ENCODE measurements at regions not wholly inside any gene's neighbourhood (a gene's known extent, or its start where the extent isn't known, plus 50 kb on each side); places are given as distances from the start of the nearest gene placed in this dataset.
"Not testable (repeated sequence)": the region's sequence is repeated elsewhere in the genome, so short reads cannot be mapped to it uniquely, and the experiment has no call there.

GRCh38 chr4:149915735-149916134, 100.1 kb upstream of the IQCM start:
- not testable (repeated sequence) for DNase-seq (ENCODE audit: extremely low read depth in 1 of 11, low read depth in 9 of 11, low spot score in 4 of 11)

- no peak for DNase-seq (ENCODE audit: extremely low read depth in 1 of 11, low read depth in 9 of 11, low spot score in 4 of 11)
Observed at GRCh38 chr4:149923736-149924135, 108.1 kb upstream of the IQCM start.

- no peak for DNase-seq (ENCODE audit: extremely low read depth in 1 of 11, low read depth in 9 of 11, low spot score in 4 of 11)
Observed at GRCh38 chr4:149927514-149927913, 111.9 kb upstream of the IQCM start.

GRCh38 chr4:149928507-149928906, 112.9 kb upstream of the IQCM start:
- no peak for DNase-seq (ENCODE audit: extremely low read depth in 1 of 11, low read depth in 9 of 11, low spot score in 4 of 11)

GRCh38 chr4:149931431-149931830, 115.8 kb upstream of the IQCM start:
- no peak for DNase-seq (ENCODE audit: extremely low read depth in 1 of 11, low read depth in 9 of 11, low spot score in 4 of 11)

GRCh38 chr4:149932188-149932587, 116.5 kb upstream of the IQCM start:
- no peak for DNase-seq (ENCODE audit: extremely low read depth in 1 of 11, low read depth in 9 of 11, low spot score in 4 of 11)

- DNase-seq (ENCODE audit: extremely low read depth in 1 of 11, low read depth in 9 of 11, low spot score in 4 of 11) = no peak
Observed at GRCh38 chr4:149933120-149933519, 117.5 kb upstream of the IQCM start.

GRCh38 chr4:149933883-149934282, 118.2 kb upstream of the IQCM start:
- no peak for DNase-seq (ENCODE audit: extremely low read depth in 1 of 11, low read depth in 9 of 11, low spot score in 4 of 11)

GRCh38 chr4:149949381-149949780, 128.9 kb upstream of the DCLK2 start:
- DNase-seq (ENCODE audit: extremely low read depth in 1 of 11, low read depth in 9 of 11, low spot score in 4 of 11) = no peak

- DNase-seq (ENCODE audit: extremely low read depth in 1 of 11, low read depth in 9 of 11, low spot score in 4 of 11) = no peak
Observed at GRCh38 chr4:149951152-149951900, 126.9 kb upstream of the DCLK2 start.

- no peak for DNase-seq (ENCODE audit: extremely low read depth in 1 of 11, low read depth in 9 of 11, low spot score in 4 of 11)
Observed at GRCh38 chr4:149952101-149952500, 126.1 kb upstream of the DCLK2 start.

- no peak for DNase-seq (ENCODE audit: extremely low read depth in 1 of 11, low read depth in 9 of 11, low spot score in 4 of 11)
Observed at GRCh38 chr4:149952716-149953115, 125.5 kb upstream of the DCLK2 start.

- DNase-seq (ENCODE audit: extremely low read depth in 1 of 11, low read depth in 9 of 11, low spot score in 4 of 11) = no peak
Observed at GRCh38 chr4:149955780-149956390, 122.4 kb upstream of the DCLK2 start.

GRCh38 chr4:149956678-149957077, 121.6 kb upstream of the DCLK2 start:
- DNase-seq (ENCODE audit: extremely low read depth in 1 of 11, low read depth in 9 of 11, low spot score in 4 of 11) = no peak

GRCh38 chr4:149961876-149962597, 116.2 kb upstream of the DCLK2 start:
- DNase-seq (ENCODE audit: extremely low read depth in 1 of 11, low read depth in 9 of 11, low spot score in 4 of 11) = no peak

- no peak for DNase-seq (ENCODE audit: extremely low read depth in 1 of 11, low read depth in 9 of 11, low spot score in 4 of 11)
Observed at GRCh38 chr4:149964001-149964796, 114.0 kb upstream of the DCLK2 start.

GRCh38 chr4:149965206-149965605, 113.0 kb upstream of the DCLK2 start:
- no peak for DNase-seq (ENCODE audit: extremely low read depth in 1 of 11, low read depth in 9 of 11, low spot score in 4 of 11)

GRCh38 chr4:149972407-149972806, 105.8 kb upstream of the DCLK2 start:
- DNase-seq (ENCODE audit: extremely low read depth in 1 of 11, low read depth in 9 of 11, low spot score in 4 of 11) = no peak

GRCh38 chr4:149973181-149973580, 105.1 kb upstream of the DCLK2 start:
- DNase-seq (ENCODE audit: extremely low read depth in 1 of 11, low read depth in 9 of 11, low spot score in 4 of 11) = no peak

GRCh38 chr4:149975172-149975571, 103.1 kb upstream of the DCLK2 start:
- no peak for DNase-seq (ENCODE audit: extremely low read depth in 1 of 11, low read depth in 9 of 11, low spot score in 4 of 11)

Data from renal cortex interstitium (tissue), 11 donors.